ENCODE measurements at regions not wholly inside any gene's neighbourhood (a gene's known extent, or its start where the extent isn't known, plus 50 kb on each side); places are given as distances from the start of the nearest gene placed in this dataset.

DNA sequence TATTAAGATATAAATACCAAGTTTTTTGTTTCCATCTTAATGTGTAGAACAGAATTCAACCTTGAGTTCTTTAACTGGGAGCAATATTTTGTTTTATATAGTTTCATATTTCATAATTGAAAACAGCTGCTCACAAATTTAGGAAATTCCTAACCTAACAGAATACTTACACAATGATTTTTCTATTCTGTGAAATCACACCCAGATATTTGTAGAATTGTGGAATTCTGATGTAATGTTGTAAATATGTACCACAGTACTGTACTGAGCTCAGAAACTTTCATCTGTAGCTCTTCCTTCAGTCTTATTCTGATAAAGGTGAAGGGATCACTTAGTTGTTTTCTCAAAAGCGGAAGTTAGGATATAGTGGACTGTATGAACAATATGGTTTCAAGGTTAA, 143.4 kb upstream of the GLI3 start:
- no peak for DNase-seq (ENCODE audit: low read depth, low spot score)

DNA sequence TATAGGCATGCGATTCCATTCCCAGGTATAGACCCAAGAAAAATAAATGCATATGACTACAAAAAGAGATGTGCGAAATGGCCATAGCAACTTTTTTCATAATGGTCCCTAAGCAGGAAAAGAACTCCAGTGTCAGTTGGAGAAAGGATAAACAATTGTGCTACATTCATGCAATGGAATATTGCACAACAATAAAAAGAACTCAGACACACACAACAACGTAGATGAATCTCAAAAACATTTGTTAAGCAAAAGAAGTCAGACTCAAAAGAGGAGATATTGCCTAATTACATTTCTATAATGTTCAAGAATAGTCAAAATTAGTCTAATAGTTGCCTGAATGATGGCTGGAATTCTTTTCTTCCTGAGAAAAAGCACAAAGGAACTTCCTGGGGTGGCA, 141.1 kb upstream of the GLI3 start:
- DNase-seq (ENCODE audit: low read depth, low spot score) = no peak

DNA sequence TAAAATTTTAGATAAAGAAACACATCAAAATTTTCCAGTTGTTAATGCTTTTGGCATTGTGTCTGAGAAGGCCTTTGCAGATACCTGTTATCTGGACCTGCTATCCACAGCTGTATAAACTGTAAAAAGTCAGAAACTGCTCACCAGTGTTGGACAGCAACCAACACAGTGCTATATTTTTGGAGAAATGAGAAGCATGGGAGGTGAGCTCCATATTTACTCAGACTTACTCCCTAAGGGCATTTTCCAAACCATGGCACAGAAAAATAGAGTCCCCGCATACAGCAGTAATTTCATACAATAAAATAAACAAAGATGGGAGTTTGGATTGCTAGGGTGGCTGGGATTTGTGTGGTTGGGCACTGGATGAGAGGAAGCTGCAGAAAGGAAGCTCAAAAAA, 136.3 kb upstream of the GLI3 start:
- DNase-seq (ENCODE audit: low read depth, low spot score) = no peak

DNA sequence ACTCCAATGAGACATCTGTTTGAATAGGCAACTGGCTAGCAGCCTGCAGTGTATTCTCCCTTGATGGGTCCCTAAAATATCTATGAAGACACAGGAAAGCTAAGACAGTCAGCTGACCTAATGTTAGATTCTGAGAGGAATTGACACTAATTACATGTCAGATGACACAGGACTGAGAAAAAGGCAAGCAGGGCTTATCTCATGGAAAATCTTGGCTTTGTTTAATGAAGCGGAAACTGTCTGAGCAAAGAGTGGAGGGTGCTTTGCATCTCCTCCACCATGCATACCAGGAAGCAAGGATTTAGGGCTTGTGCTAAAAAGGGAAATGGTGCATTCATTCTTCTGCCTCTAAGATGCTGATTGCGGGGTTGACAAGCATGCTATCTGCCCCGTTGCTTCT, 135.5 kb upstream of the GLI3 start:
- no peak for DNase-seq (ENCODE audit: low read depth, low spot score)

DNA sequence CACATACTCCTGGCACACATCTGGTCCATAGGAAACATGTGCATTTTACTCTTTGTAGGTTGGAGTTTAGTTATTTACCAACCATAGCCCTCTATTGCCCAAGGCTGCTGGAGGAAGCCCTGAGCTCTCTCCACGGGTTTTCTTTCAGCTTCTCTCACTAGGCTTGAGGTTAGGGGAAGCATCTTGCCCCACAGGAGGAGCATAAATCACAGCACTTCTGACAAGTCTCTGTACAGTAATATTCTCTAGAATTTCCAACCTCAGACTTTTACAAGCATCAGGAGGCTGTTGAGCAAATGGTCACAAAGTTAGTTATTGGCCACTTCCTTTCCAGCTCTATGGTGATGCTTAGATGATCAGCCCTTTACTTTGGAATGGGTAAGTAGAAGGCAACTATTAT, 122.9 kb upstream of the GLI3 start:
- no peak for DNase-seq (ENCODE audit: low read depth, low spot score)

DNA sequence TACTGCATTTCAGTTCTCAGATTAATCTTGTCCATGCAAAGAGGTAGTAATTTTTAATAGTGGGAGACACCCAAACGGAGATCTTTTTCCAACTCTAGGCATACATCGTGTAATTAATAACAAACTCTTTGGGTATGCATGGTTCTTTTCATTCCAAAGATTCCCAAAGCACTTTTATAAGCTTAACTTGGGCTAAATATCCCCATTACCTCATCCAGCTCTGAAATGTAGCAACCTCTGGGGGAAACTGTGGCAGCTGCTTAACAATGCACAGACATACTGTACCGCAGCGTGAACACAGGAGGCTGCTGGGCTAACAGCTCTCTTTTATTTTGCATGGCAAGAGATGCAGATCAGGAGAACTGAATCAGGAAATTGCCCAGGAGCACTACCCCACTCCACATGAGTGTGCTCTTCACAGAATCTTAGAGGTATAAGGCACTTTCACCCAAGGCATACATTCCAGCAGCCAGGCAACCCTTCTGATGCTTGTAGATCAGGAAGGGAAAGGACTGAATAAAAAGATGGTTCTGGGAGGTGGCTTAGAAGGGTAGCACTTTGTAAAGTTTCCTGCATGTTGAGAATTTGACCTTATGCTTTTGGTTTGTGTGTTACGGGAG, 114.4 kb upstream of the GLI3 start:
- no peak for DNase-seq (ENCODE audit: low read depth, low spot score)

DNA sequence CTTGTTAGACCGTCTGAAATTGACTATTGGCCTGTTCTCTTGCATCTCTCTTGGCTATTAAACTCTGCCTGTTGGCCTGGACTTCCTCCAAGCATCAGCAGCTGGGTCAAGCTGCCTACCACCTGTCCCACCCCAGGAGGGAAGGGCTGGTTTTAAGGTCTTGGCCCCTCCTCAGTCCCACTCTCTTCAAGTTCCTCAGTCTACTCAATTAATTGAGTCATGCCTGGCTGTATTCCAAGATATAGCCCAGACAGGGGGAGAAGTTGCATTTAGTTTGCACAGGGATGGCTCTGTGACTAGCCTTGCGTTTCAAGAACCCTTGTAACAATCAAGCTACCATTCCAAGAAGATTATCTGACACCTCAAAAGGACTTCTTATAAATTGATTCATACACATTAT, 113.8 kb upstream of the GLI3 start:
- DNase-seq (ENCODE audit: low read depth, low spot score) = no peak

DNA sequence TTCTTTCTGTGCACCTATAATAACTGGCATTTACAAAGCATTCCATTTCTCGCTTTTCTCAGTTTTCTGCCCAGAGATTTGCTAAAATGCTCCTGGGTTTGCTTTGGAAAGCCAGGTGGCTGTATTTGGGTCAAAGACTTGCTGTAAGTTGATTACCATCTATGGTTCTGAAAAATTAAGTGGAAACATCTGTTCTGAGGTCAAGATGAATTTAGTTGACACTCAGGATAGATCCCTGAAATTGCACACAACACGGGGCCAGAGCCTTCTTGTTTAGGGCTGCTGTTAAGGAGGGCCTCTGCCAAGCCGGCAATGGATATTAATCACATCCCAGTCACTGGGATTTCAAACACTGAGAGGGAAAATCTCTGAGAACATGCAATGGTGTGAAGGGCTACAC, 111.6 kb upstream of the GLI3 start:
- DNase-seq (ENCODE audit: low read depth, low spot score) = no peak

DNA sequence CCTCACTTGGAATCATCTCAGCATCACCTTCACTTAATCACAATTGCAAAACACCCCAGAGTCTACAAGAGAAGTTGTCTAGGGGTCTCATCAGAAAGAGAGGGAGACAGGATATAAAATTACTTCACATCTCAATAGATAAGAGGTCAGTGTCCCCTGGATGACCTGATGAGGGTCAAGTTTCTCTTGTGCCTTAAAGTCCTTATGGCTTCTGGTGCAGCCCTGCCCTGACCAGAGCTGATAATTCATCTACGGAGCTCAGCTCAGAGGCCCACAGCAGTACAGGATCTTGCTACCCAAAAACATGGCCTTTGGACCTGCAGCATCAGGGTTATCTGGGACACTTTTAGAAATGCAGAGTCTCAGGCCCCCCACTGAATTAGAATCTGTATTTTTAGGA, 111.1 kb upstream of the GLI3 start:
- DNase-seq (ENCODE audit: low read depth, low spot score) = no peak

DNA sequence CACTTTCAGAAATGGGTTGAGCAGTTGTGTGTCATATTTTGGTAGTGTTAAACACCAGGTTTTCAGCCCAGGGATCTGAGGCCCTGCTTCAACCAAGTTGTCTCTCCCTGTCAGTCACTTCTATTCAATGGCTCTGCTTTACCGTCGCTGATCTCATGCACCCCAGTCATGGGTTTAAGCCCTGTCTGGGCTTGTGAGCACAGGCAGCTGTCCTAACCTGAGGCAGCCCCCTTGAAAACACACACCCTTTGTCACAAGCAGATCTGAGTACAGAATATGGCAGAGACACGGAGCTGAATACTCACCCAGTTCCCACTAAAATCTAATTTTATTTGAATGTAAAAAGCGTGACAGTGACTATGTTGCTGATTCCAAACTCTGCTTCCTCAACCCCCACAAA, 110.6 kb upstream of the GLI3 start:
- DNase-seq (ENCODE audit: low read depth, low spot score) = no peak

DNA sequence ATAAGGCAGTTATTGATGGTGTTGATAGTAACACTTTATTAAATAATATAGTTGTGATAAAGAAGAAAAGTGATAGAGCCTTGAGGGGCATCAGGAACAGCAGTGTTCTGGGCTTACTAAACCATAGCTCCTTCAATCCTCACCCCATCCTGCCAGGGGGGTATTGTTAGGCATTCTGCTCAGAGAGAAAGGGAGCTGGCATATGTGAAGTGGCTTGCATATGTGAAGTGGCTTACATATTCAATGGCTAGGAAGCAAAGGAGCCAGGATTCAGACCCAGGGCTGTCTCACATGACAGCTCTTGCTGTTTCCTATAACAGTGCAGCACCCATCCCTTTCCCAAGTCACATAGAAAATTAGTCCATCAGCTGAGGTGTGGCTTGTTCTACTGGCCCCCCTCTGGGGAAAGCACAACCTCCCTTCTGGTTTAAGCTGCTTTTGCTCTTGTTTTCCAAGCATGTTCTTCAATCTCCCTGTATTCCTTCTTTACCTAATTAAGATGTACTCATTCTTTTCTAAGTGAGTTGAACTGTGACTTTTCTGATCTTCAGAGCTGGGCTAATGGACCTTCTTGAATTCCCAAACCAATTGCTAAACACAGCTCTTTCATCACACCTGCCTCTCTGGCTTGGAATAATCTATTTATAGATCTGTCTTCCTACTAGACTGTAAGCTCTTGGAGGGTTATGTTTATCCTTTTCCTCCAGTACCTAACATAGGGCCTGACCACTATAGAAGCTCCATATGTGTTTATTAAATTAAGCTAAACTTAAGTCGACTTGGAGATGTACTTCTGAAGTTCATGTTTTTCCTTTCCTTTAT, 108.7 kb upstream of the GLI3 start:
- DNase-seq (ENCODE audit: low read depth, low spot score) = no peak

DNA sequence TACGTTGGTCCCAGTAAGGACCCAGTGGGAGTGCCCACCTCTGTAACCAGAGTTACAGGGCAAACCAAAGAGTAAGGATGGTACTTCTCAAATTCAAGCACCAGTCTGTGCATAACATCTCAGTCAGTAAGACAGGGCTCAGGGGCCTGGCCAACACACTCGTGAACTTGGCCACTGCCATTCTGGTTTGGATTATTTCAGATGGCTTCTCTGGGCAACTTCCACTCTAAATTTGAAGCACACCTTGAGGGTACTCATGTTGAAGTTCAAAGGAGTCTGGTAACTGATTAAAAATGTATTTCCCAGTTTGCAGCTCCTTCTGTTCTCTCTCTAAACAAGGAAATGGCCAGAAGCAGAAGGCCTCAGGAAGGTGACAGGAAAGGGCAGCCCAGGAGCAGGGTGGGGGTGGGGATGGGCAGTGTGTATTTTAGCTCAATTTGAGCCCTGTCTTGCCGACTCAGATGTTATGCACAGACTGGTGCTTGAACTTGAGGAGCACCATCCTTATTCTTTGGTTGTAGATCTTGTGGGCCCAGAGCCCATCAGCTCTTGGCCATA, 107.3 kb upstream of the GLI3 start:
- no peak for DNase-seq (ENCODE audit: low read depth, low spot score)

DNA sequence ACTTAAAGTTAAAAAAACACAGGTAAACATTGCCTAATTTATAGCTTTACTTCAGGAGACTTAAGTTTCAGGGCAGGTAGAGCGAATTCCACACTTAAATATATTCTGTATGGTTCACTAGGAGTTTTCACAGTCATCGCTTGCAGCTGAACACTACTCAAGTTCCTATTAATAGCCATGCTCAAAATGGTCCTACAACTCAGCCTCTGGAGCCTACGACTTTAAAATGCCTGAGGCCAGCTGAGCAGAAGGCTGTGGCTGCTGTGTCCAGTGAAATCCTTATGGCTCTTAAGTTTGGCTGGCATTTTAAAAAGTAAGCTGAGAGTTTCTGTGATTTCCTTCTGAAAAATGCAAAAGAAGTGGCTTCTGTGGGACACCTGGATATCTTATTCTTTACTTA, 105.4 kb upstream of the GLI3 start:
- no peak for DNase-seq (ENCODE audit: low read depth, low spot score)

DNA sequence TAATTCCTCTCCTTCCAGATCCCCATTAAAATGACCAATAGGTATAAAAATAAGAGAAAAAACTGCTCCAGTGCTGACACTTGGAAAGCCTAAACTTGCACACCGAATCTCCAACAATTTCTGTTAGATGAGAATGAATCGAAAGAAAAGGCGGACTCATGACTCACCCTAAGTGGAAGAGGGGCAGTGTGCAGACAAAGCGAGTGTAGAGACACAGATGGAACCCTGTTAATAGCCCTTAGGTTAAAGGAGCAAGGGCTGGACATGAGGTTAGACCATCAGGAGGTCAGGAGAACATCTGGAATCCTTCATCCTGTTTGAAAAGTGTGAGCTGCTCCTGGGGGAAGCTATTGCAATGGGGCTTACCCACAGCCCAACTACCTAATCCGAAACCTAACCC, 103.4 kb upstream of the GLI3 start:
- DNase-seq (ENCODE audit: low read depth, low spot score) = no peak

DNA sequence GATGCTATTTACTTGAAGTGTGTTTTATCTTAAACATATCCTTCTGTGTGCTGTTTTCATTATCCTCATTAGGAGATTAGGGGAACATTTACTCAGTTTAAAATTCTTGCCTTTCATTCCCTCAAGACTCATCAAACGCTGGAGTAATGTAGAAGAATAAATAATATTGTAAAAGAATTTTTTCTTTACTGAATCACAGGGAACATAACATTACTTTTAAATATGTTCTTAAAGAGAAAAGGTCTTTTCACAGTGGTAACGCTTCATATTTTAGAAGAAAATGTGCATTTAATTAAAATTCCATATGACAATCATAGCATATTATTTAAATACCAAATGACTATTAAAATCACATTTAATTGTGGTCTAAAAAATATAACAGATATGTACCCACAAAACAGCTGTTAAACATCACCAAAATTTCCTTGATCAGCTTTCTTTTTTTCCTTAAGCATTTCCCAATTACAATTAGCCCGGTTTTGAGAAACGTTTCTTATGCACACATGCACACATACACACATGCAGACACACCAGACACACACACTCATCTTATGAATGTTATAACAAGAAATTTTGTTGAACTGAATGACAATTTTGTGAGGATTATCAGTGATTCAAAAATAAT, 102.0 kb upstream of the GLI3 start:
- DNase-seq (ENCODE audit: low read depth, low spot score) = no peak

DNA sequence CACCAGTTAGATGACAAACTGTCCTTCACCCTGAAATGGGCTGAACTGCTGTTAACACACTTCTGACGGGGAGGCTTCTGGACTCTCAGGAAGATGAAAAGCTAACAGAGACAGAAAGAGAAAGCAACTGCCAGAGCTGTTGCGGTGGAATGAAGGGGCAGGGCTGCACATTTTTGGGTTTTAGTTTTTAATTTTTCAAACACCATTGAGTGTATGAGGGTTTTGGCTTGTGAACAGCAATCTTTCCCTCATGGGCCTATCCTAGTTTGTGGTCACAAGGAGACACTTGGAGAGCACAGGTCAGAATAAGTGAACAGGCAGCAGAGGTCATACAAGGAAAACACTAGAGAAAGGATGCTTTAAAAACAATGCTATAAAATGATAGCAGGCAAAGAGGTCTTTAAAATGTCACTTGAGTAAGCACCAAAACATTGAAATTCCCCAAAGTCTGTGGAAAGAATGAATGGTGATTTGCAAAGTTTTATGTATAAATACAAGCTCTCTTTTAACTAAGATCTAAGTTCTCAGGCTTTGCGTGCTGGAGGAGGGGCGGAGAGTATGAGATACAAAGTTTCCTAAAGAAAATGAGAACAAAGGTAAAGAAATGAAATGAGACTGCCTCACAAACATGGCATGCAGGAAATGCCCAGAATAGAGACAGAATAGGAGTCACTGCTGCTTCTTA, 101.4 kb upstream of the GLI3 start:
- DNase-seq (ENCODE audit: low read depth, low spot score) = no peak

DNA sequence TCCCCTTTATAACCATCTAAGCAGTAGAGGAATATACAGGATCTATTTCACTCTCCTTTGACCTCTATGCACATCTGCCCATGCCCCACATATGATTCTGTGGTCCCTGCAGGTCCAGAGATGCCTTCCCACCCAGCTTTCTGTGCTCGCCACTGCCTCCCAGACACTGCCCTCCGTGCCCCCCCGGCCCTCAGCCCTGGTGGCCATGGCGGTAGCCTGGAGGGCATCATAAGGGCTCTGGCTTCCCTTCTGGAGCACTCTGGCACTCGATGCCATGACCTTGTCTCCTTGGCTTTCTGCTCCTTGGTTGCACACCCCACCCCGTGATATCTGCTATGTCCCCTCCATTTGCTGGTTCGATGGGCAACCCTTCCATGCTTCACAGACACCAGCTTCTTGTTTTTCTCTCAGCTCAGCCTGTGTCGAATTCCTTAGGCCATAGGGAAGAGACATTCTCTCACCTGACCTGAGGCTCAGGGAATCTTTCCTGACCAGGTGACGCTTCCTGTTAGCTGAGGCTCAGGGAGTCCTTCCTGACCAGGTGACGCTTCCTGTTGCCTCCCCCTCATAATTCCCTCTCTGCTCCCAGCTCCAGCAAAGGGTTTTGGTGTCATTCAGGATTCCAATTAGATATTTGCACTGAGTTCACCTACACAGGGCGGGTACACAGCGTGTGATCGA, 100.4 kb upstream of the GLI3 start:
- DNase-seq (ENCODE audit: low read depth, low spot score) = no peak

DNA sequence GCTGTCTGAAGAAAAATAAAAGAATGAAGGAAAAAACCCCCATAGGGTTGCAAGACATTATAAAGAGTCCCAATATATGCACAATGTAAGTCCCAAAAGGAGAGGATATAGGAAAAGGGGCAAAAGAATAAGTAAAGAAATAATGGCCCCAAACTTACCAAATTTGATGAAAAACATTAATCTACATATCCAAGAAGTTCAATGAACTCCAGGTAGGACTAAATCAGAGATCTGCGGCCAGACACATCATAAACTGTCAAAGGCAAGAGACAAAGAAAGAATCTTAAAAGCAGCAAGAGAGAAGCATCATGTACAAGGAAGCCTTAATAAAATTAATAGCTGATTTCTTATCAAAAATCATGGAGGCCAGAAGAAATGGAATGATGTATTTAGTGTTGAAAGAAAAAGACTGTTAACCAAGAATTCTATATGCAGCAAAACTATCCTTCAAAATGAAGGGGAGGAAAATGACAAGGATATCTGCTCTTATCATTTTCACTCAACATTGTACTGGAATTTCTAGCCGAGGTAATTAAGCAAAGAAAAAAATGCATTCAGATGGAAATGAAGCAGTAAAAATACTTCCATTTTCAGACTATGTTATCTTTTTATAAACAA, 95.7 kb upstream of the GLI3 start:
- DNase-seq (ENCODE audit: low read depth, low spot score) = no peak

DNA sequence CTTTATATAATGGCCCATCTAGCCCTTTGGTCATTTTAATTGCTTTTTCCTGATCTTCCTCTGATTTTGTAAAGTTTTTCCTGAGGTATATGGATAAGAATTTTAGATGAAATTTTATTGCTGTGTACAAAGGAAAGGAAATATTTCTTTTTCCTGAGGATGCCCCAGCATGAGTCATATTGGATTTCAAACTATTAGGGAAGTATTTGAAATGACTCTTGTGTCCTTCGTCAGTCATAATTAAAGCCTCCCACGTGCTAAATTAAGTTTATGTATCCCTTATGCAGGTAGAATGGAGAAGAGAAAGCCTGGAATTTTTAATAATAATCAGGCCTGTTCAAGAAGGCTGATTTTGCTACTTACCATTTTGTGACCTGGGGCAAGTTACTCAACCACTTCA, 82.6 kb upstream of the GLI3 start:
- DNase-seq (ENCODE audit: low read depth, low spot score) = no peak

DNA sequence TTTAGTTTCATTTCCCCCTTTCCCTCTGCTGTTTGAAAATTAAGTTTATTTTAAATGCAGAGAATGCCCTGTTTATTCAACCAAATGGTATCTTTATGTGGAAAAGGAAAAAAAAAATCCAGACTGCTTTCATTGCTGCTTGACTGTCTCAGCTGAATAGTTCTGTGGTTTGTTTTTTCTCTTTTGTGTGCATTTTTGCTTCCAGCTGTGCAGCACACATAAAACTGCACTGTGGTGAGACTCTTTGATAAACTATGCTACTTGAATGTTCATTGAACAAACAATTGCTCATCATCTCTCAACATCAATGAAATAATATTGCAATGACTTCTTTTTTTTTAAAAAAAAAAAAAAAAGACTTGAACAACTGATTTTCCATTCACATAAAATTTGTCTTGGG, 78.6 kb upstream of the GLI3 start:
- peak; percentile 79 for DNase-seq (ENCODE audit: low read depth, low spot score)

DNA sequence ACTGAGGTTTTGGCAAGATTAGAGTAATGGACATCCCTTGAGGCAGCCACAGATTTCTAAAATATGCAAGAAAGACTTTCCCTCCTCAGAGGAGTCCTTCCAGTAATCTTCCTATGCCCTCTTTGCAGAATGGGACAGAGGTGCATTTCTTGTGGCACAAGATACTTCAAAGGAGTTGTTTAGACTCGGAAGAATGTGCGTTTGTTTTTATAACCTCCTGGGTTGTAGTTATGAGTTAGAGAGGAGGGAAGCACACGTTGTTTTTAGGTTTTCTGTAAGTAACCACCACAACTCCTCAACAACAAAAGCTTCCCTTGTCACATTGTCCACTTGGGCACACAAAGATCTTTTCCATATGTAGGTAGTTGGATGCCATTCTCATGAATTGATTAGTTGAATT, 78.1 kb upstream of the GLI3 start:
- DNase-seq (ENCODE audit: low read depth, low spot score) = no peak

All from smooth muscle cell of the brain vasculature (primary cell).